CD4-positive, alpha-beta T cell treated with Interleukin-15 for 1 hour (primary cell): ENCODE measurements at regions not wholly inside any gene's neighbourhood (a gene's known extent, or its start where the extent isn't known, plus 50 kb on each side); places are given as distances from the start of the nearest gene placed in this dataset.
A peak's percentile ranks its signal among the peaks of the same experiment; 100 is the strongest.
"Not testable (repeated sequence)": the region's sequence is repeated elsewhere in the genome, so short reads cannot be mapped to it uniquely, and the experiment has no call there.

Experiments
- DNase-seq: peaks from one replicate; pipeline ENCODE4 v3.0.0-alpha.2; 2020

DNA sequence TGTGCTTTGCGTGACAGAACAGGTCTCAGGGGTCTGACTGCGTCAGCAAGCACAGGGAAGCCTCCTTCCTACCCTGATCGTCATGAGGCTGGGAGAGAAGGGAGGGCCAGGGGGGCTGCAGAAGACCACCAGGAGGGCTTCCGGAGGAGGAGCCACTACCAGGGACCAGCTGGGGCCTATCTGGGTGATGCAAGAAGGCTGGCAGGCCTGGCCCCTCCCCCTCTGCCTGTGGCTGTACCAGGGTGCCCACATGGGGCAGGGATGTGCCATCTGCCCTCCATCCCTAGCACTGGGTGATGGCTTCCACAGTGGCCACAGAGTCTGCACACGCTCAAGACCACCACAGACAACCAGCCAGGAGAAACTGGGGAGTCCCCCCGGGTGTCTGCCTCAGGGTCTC, 116.4 kb upstream of the NKX1-1 start:
- DNase-seq = no peak

DNA sequence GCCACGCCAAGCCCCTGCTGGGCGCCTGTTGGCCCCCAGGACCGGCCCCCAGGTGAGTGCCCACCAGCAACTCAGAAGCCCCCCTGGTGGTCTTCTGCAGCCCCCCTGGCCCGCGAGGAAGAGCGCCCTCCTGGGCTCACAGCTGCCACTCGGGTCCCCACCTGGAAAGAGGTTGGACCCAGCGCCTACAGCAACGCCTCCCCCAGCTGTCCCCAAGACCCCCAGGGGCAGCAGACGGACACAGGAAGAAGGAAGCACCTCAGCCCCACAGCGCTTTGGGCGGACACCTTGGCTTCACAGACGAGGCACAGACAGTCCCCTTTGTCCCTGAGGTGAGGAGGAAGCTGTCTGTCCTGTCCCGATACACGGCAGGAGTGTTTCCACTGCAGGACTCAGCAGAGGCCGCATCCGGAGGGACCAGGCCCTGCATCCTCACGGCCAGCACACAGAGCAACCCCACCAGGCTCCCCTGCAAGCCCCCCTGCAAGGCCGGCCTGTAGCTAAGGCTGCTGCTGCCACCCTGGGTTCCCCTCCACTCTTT, 115.6 kb upstream of the NKX1-1 start:
- no peak for DNase-seq

DNA sequence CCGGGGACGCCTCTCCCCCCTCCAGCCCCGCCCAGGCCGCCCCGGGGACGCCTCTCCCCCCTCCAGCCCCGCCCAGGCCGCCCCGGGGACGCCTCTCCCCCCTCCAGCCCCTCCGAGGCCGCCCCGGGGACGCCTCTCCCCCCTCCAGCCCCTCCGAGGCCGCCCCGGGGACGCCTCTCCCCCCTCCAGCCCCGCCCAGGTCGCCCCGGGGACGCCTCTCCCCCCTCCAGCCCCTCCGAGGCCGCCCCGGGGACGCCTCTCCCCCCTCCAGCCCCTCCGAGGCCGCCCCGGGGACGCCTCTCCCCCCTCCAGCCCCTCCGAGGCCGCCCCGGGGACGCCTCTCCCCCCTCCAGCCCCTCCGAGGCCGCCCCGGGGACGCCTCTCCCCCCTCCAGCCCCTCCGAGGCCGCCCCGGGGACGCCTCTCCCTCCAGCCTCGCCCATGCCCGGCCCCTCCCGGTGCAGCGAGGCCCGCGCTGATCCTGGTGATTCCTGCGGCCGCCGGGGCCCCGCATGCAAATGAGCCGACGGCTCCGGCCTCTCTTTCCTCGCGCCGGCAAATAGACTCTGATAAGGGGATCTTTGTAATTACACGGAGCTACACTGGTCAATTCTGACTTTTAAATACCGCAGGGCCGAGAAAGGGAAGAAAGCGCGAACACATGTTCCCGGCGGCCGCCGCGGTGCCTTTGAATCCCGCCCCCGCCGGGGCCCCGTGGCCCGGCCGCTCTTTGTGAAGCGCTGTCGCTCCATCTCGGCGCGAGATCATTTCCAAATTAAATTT, 114.7 kb upstream of the NKX1-1 start:
- DNase-seq = not testable (repeated sequence)

DNA sequence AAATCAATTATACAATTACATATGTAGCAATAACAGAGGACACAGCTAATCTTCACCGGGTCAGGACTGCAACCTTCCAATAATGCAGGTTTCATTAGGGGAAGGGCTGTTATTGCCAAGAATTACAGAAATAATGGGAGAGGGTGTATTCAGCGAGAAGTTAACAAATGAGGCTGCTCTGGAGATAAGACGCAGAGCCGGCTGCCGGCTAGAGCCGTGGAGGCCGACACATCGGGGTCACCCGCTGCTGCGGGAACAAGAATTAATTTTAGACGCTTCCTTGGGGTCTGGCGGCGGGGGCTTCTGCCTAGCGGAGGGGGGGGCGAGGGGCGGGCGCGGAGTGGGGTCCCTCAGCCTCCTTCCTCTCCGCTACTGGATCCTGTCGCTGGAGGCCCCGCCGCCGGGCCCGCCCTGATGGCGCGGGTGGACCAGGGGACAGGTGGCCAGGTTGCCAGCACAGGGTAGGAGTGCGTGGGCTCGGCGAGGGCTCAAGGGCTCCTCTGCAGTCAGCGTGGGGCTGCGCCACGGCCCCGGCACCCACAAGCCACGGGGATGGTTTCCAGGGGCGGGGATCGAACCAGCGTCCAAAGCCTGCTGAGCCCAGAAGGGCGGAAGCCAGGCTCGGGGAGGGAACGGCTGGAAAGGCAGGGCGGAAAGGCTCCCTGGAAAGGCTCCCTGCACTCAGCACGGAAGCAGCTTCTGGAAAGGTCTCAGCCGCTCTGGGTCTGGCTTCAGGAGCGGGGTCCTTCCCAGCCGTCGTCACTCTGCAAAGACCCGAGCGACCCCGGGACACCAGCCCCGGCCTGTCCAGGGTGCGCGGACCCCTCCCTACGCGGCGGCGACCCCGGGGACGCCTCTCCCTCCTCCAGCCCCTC, 113.8 kb upstream of the NKX1-1 start:
- no peak for DNase-seq

DNA sequence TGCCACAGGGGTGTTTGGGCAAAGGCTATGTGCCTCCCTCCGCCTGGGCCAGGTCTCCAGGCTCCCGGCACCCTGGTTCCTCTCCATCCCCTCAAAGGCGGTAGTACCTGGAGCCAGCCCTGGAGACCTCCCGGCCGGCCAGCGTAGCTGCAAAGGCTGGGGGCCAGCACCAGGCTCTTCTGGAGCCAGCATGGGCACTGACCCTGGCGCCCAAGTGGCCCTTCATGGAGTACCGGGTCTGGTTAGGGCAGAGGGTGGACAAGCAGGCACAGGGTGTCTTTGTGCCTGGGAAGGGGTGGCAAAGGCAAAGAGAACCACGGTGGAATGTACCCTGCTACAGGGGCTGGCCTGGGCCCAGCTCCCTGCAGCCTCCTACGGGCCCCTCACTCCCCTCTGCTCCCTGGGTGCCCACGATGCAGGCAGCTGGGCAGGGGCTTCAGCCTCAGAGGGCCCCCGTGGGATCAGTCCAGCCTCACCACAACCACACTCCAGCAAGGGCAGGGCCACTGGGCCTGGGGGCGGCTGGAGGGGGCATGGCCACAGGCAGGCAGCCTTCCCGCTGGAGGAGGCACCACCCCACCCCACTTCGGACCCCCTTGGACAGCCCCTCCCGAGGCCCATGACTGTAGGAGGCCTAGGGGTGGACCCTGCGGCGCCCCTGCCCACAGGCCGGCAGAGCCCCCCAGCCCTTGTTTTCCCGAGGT, 112.9 kb upstream of the NKX1-1 start:
- no peak for DNase-seq

DNA sequence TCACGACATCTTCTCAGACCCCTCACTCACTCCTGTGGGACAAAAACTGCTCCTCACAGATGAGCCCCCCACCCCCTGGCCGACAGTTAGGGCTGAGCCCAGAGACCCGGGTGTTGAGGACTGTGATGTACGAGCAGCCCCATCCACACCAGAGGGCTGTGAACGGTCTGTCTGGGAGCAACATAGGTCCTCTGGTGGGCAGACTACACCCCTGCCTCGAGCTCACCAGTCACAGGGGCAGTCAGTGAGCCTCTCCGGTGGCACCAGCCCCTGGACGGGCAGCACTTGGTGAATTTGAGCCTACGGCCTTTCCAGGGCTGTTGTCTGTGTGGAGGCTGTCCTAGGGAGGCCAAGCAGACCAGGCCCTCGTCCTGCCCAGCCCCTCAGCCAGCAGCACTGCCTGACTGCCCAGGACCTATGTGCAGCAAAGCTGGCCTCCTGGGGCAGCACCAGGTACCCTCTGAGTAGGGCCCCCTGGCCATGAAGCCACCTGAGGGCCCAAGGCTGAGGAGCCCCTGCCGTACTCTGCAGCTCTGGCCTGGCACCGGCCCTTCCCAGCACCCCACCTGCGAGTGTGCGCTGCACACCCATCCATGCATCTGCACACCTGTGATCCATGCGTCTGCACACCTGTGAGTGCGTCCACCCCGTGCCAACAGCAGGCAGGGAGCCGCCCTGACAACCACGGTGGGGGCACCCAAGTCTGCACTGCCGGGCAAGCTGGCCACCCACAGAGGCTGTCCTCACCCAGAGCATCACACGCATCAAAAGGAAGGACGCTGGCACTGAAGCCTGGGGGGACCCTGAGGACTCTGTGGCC, 111.6 kb upstream of the NKX1-1 start:
- no peak for DNase-seq

DNA sequence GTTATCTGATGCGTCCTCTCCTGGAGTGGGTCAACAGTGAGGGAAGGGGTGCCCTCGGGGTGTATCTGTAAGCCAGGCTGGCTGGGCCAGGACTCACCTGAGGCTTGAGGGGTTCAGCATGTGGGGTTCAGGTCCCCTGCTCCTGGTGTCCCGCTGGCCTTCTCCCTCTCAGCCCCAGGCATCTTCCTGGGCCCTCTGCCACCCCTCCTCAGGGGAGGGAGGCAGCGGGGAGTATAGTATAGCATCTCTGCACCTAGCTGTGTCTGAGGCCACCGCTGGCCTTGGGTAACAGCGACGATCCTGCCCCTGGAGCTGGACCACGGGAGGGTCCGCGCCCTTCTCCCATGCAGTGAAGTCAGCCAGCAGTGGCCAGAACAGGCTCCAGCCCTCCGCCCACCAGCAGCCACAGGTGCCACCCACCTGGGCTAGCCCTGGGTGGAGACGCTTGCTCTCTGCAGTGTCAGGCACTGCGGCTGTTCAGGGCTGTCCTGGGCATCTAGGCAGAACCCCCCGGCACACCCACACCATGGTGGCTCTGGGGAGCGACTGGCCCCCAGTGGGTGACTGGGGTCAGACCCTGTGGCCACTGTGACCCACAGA, 110.7 kb upstream of the NKX1-1 start:
- DNase-seq = no peak

DNA sequence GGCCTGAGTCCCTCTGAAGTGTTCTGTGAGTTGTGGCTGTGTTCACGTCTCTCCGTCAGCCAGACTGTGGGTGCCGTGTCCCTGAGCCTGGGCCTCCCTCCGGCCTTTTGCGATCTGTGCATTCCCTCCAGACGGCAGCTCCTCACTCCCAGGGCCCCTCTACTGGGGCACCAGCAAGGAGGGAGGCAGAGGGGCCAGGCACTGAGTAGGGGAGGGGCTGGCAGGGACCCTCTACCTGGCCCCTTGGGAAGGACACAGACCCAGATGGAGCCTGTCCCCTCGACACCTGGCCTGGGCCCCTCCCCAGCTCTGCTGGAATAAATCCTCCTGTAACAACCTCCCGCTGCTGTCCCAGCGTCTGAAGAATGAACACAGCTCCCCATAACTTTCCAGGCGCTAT, 110.0 kb upstream of the NKX1-1 start:
- no peak for DNase-seq

DNA sequence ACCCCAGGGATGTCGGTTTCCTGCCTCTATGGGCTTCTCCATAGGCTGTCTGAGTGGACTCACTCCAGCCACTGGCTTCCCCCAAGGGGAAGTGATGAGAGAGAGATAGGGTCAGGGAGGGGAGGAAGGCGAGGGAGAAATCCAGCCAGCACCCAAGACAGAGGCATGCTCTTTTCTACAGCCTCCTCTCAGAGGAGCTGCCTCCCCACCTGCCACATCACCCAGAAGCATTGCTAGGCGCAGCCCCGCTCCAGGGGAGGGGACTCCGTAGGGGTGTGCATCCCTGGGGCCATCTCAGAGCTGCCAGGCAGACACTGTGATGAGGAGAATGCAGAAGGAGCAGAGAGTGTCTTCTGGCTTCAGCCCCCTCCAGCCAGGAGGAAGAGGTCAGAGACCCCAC, 109.5 kb upstream of the NKX1-1 start:
- no peak for DNase-seq

DNA sequence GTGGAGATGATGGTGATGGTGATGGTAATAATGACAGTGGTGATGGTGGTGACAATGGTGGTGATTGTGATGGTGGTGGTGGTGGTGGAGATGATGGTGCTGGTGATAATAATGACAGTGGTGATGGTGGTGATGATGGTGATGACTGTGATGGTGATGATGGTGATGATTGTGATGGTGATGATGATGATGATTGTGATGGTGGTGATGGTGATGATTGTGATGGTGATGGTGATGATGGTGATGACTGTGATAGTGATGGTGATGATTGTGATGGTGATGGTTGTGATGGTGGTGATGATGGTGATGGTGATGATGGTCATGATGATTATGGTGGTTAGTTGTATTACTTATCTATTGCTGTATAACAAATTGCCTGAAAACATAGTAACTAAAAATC, 108.9 kb upstream of the NKX1-1 start:
- no peak for DNase-seq

DNA sequence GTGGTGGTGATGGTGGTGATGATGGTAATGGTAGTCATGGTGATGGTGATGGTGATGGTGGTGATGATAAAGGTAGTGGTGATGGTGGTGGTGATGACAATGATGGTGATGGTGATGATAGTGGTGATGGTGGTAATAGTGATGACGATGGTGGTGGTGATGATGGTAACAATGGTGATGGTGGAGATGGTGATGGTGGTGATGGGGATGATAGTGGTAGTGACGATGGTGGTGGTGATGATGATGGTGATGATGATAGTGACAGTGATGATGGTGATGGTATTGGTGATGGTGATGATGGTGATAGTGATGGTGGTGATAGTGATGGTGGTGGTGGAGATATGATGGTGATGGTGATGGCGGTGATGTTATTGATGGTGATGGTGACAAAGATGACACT, 108.4 kb upstream of the NKX1-1 start:
- DNase-seq = no peak

DNA sequence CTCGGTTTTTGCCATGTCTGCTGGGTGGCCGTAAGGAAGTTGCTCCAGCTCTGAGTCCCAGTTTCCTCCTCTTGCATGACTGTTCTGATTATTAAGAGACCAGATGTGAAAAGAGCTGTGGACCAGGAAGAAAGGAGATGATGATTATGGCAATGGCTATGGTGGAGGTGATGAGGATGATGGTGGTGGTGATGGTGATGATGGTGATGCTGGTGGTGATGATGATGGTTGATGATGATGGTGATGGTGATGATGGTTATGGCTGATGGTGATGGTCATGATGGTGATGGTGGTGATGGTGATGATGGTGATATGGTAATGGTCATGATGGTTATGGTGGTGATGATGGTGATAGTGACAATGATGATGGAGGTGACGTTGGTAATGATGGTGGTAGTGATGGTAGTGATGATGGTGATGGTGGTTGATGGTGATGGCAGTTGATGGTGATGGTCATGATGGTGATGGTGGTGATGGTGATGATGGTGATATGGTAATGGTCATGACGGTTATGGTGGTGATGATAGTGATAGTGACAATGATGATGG, 107.8 kb upstream of the NKX1-1 start:
- no peak for DNase-seq

DNA sequence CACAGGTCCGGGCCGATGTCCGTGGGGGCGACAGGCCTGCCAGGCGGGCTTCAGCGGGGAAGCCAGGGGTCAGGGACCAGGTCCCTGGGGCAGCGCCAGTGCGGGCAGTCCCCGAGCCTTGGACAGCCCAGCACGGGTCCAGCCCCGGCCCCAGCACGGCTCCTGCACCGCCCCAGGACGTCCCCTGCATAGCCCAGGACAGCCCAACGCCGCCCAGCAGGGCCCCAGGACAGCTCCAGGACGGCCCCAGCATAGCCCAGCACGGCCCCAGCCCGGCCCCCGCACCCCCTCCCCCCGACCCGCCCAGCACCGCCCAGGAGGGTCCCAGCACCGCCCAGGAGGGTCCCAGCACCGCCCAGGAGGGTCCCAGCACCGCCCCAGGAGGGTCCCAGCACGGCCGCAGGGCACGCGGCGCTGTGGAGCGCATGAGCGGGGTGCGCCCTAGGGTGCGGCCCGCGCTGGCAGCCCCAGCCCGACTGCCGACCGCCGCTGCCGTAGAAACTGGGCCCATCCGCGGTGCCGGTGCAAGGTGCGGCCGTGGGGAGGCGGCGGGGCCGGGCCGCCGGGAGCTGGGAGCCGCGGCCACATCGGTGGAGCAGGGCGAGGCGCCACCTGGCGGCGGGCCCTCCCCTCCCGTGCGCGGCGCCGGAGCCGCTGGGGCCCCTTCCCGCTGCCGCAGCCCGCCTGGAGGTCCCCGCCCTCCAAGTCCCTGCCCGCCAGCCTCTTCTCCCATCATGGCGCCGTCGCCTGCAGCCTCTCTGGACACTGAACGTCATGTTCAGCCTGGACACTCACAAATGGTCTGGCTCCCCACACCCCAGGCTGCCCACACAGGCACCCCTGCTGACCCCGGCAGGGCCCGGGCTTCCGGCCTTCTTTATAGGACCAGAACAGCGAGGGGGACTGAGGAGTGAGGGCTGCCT, 106.8 kb upstream of the NKX1-1 start:
- DNase-seq = peak; percentile 25

DNA sequence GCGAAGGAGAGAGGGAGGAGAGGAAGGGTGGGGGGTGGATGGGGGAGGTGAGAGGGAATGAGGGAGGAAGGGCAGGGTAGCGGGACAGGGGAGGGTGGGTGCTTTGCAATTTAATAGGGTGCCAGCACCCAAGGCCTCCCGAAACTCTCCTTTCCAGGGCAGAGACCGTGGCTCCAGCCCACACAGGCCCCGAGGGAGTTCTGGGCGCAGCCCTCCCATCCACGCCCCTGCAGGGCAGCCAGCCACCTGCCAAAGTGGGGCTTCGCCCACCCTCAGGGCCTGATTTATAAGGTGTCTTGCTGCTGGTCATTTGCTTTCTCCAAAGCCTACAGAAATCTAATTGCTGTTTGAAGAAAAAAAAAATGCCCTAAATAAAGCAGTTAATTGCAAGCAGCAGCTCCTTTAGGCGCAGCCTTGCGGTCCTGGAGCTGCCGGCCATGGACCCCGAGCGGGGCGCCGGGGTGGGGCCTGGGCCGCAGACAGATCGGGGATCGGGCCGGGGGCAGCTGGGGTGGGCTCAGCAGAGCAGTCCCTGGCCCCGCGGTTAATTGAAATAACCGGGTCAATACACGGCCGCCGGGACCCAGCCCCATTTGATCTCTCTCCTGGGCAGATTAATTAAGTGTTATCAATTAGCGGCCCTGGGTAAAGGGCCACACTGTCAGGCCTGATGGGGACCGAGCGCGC, 106.0 kb upstream of the NKX1-1 start:
- no peak for DNase-seq

DNA sequence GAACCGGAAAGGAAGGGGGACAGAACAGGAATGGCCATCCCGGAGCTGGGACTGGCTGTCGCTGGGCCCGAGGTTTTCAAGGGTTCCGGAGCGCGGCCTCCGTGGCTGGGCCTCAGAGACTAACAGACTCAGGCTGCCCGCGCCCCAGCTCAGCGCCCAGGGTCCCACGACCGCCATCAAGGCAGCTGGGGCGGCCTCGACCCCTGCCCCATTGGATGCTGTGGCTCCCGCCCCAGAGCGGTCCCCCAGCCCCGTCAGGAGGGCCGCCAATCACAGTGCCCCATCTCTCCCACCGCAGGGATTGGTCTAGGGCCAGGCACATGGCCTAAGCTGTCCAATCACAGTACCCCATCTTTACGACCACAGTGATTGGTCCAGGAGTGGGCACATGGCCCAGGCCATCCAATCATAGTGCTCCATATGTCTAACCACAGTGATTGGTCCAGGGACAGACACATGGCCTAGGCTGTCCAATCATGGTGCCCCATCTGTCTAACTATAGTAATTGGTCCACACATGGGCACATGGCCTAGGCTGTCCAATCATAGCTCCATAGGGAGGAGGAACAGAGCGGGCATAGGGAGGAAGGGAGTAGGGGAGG, 105.3 kb upstream of the NKX1-1 start:
- peak; percentile 70 for DNase-seq

DNA sequence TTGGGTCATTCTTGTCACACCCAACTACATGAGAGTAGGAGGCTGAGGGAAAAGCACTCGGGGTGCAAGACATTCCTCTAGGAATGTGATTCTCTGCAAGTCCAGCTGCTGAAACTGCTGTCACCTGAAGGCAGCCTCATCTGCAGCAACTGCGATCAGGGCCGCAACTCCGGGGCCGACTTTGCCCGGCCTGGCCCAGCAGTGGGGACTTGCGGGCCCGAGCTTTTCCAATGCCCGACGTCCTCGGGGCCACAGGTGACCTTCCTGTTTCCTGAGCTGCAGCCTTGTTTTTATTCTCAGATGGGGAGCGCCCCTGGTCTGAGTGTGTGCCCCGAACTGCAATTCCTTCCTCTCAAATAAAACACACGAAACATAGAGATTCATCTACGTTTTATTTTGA, 104.7 kb upstream of the NKX1-1 start:
- DNase-seq = no peak

DNA sequence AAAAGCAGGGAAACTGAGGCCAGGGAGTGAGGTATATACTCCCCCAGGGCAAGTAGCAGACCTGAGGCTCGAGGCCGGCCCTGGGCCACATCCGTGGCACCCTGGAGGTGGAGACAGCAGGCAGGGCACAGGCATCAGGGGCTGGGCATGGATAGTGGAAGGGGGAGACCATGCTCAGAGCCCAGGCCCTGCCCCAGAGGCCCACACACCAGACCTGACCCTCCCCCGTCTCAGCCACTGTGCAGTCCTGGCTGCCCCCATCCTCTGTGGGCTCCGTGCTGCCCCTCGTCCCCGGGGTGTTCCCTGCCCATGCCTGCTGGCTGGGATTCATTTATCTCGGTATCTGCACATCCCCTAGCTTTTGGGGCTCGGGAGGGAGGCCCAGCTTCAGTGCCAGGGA, 103.1 kb upstream of the NKX1-1 start:
- peak; percentile 4 for DNase-seq

DNA sequence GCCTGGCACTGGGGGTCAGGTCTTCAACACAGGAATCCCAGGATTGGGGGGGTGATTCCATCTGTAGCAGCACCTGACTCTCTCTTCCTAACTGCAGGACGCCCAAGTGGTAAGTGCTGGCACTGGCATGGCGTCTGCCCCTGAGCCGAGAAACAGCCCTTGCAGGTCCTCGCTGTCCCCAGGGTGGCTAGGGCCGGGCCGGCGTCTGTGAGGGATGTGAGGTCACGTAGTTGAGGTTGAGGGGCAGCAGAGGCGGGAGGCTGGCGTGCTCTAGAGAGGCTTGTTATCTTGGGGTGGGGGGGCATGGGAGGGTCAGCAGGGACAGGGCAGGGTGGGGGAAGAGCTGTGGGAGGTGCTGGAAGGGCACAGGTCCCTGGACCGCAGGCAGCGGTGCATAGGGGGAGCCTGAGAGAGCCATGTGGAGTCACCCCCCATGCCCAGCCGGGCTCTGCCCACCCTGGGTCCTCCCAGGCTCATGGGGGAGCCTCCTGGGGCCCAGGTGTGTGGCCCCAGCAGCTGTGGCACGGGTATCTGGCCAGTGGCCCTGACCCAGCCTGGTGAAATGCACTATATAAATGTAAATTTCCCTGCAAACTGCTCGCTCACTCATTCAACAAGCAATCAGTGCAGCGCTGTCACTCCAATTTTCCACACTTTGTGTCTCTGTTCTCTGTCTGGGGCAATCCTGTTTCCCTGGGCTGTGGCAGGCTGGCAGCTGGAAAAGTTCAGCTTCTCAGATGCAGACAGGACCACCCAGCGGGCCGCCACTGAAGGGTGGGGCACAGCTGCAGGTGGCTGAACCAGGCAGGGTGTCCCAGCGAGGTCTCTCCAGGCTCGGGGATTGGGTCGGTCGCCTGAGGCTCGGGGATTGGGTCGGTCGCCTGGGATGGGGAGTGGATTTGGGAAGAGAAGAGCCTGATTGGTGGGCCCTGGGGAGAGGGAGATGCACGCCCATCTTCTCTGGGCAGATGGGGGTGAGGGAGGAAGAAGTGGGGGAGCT, 102.2 kb upstream of the NKX1-1 start:
- no peak for DNase-seq
